GM19351 (cell line): ENCODE measurements at regions not wholly inside any gene's neighbourhood (a gene's known extent, or its start where the extent isn't known, plus 50 kb on each side); places are given as distances from the start of the nearest gene placed in this dataset.
"Not testable (repeated sequence)": the region's sequence is repeated elsewhere in the genome, so short reads cannot be mapped to it uniquely, and the experiment has no call there.

Experiments
- ATAC-seq: cut with Tn5 transposase; IDR thresholded peaks from one replicate; pipeline ENCODE4 v1.9.1; 2021; ENCODE audit warnings: mild to moderate bottlenecking, moderate library complexity; ENCODE audit not compliant: unreplicated experiment

DNA sequence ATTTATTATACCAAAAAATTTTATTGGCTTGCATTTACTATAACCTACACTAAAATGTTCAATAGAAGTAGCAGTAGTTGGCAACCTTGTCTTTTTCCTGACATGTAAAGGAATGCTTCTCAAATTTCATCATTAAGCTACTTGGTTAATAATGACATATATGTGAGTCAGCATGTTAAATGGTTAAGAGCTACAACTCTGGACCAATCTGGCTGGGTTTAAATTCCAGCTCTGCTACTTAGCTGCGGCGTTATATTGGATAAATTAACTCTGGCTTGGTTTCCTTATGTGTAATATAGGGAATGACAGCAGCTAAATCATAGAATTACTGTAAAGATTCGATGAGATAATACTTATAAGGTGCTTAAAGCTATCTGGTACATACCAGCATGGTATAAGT is 53.7 kb upstream of the OTOGL start:
- ATAC-seq: no peak

GRCh38 chr12:80044694-80045046 is 54.7 kb upstream of the OTOGL start:
- ATAC-seq: peak; percentile 53

DNA sequence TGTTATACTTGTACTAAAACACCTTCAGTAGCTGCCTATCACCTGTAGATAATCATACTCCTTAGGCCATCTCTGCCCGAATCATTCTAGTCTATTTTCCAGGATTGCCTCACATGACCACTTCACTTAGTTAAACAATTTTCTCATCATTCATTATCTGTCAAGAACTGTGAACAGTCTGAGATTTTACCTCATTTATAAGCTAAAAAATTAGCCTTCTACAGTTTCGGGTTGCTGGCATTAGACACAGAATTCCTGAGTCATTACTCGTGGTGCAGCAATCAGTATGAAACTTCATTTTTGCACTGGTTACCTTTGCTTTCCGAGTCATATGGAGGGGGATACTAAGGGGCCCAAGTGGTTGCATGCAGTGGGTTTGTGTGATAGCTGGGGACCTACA is 57.6 kb upstream of the OTOGL start:
- no peak for ATAC-seq

GRCh38 chr12:80041071-80041470 is 58.3 kb upstream of the OTOGL start:
- ATAC-seq: no peak

DNA sequence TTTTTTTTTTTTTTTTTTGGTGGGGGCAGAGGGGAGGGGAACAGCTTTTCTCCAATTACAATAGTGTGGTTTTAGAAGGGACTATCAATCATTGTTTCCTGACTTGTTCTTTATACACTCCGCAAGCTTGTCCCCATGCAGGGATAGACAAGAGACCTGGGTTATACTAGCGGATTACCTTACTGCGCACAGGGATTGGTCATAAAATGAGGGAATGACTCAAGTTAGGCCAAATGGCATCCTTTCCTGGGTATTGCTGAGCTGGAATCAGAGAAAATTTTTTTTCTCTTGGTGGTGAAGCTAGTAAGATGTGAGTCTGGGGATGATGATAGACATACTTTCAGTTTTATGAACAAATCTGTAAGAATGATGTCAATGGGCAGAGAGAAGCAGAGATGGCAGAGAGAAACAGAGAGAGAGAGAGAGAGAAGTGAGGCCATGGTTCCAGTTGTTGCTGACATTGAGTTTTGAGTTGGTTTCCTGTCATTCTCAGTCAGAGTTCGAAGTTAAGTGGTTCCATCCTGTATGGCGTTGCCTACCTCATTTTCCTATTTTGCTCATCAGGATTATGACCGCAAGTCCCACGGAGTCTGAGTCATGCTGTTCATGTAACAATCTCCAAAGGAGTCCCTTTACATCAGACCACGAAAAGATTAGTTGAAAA is 59.1 kb upstream of the OTOGL start:
- ATAC-seq: no peak

DNA sequence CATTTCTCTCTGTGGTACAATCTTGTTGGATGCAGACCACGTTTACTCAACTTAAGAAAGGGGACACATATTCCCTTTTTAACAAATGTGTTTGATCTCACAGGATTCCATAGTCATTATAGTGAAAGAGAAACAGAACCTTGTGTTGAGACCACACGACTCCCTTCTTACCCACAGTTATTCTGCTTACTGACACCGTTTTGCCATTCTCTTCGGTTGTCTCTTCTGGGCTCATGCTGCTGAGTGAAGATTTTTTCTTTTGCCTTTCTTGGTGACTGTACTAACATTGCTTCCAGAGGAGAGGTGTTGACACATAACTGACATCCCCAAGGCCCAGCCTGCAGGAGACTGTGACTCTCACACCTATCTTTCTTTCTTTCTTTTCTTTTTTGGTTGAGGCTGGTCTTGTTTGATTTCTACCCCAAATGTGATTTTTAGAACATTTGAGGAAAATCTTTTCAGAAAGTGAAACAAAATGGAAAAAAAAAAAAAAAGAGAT is 61.2 kb upstream of the OTOGL start:
- no peak for ATAC-seq

DNA sequence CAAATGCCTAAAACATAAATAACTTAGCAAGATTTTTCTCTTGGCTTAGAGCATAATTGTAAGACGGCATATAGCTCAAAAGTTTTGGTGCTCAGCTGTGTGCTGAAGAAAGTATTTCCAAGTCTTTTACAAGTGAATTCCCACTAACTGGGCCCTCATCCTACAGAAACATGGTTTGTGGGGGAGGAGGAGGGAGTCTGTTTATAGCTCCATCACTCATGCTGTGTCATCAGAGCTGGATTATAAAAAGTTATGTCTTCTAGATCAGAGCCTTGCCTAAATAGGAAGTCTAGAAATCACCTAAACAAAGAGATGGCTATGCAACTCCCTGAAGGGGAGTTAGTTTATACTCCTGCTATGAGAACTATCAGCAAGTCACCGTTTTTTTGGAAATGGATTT is 65.9 kb upstream of the OTOGL start:
- ATAC-seq: no peak

DNA sequence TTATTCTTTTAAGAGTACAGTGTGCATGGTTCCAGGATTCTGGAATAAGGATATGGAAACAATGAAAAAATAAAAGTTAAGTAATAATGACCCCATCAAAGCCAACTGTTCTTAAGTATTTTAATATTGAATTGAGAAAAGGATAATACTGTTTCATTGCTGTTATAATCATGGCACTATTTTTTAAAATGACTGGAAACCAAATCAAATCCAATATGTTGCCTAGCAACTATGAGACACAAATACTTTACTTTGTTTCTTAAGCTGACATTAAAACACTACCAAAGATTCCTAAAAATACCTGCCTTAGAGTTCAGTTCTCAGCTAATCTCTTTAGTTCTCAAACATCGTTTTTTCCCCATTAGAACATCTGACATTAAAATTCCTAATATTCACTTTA is 66.4 kb upstream of the OTOGL start:
- ATAC-seq: no peak

DNA sequence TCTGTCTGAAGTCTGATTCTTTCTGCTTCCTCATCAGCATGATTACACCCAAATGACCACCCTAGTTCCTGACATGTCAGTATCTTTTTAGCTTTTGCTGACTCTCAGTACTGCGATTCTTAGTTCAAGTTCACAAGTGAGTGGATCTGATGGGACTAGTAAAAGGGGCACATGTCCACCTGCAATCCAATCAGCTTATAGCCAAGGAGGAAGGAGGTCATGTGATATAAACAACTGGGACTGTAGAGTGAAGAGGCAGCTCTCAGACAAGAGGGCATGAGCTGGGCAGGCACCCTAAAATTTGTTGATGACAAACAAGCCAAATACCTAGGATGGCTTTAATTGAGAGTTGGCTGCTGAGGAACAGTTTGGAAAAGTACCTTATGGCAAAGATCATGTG is 68.1 kb upstream of the OTOGL start:
- no peak for ATAC-seq

GRCh38 chr12:80025638-80026037 is 73.7 kb upstream of the OTOGL start:
- ATAC-seq: no peak

DNA sequence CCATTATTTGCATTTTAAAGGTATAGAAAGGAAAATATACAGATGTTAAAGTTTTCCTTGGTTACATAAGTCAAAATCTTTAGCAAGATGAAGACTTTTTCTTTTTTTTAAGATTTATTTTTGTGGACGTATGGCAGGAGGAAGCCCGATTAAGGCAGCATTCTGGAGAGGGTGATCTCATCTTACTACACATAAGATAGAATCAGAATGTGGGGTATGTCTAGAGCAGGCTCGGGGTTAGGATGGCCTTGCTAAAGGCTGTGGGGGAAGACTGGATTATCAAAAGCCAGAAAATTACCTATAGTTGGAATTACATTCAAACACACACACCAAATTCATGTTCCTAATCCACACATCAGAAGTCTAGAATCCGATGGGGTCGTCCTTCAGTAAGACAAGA is 79.6 kb upstream of the OTOGL start:
- no peak for ATAC-seq

DNA sequence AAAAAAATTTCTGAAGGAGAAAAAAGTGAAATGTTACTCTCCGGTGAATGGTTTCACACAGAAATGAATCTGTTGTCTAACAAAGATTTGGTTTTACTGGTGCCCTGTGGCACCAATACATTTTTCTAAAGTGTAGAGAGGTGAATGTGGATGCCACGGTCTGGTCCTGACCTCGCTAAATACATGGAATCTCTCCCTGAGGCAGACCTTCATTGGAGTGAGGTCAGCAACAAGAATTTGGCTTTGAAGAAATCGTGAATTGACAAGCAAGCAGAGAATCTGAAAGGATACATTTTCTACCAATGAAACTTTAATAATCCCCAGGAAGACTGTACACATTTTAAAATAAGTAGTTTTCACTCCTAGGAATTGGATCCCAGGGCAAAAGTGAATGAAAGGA is 81.2 kb upstream of the OTOGL start:
- ATAC-seq: no peak

- ATAC-seq: no peak
Observed at GRCh38 chr12:80017261-80017870, 82.0 kb upstream of the OTOGL start.

- ATAC-seq: no peak
Observed at GRCh38 chr12:80016684-80017083, 81.8 kb upstream of the PPP1R12A start.

GRCh38 chr12:80015660-80016059 is 80.8 kb upstream of the PPP1R12A start:
- ATAC-seq: no peak

GRCh38 chr12:80003744-80004143 is 68.8 kb upstream of the PPP1R12A start:
- not testable (repeated sequence) for ATAC-seq

DNA sequence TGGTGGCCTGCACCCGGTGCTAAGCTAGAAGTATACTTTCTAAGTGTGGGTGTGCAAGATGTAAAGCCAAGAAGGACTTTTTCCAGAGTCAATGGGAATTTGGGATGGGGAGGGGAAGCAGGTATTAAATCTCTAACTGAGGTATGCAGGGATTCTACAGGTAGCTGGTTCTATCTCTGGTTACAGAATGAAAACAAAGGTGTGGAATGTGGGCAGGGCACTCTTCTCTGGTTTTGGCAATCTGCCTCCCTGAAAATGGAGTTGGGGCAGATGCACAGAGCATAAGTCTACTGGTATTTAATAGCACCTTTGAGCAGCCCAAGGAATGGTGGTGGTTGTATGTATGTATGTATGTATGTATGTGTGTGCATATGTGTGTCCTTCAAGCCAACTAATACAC is 66.7 kb upstream of the PPP1R12A start:
- ATAC-seq: no peak

- ATAC-seq: no peak
Observed at GRCh38 chr12:80000831-80001230, 65.9 kb upstream of the PPP1R12A start.

DNA sequence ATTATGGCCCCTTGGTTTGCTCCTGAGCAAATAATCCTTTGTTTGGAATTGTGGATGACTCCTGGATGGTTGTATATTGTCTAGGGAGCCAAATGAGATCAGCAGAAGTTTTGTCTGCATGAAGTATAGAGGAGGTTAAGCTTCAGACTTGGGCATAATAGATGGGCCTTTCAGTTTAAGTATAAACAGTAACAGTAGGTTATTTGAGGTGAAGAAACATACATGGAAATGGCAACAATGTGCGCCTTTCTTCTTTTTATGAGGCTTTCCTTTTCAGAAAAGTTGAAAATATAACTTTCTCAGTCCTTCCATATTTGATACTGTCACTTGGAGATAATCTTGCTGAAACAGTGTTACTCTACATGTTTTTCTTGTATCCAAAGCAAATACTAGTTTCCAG is 63.7 kb upstream of the PPP1R12A start:
- no peak for ATAC-seq

GRCh38 chr12:79997096-79997791 is 62.3 kb upstream of the PPP1R12A start:
- peak; percentile 100 for ATAC-seq

- ATAC-seq: not testable (repeated sequence)
Observed at GRCh38 chr12:79995385-79996084, 60.6 kb upstream of the PPP1R12A start.
